NCI-H1417 (cell line): ENCODE measurements at regions not wholly inside any gene's neighbourhood (a gene's known extent, or its start where the extent isn't known, plus 50 kb on each side); places are given as distances from the start of the nearest gene placed in this dataset.

Experiments used
- DNase-seq, 3 experiments: peaks; one replicate each; lab custom pipeline; 2025; lab: John Stamatoyannopoulos, UW

DNA sequence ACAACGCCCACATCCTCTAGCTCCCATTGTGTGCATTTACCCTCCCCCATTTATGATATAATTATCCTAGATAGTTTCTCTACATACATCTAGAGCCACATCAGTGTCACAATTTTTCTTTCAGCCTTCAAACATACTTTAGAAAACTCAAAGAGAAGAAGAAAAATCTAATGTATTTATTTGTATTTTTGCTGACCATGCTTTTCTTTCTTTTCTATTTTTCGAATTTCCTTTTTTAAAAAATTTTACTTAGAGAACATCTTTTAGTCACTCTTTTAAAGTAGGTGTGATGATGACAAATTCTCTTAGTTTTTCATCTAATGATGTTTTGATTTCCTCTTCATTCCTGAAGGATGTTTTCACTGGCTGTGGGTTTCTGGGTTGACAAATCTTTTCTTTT, 117.0 kb upstream of the CHL1 start:
- no peak for DNase-seq

DNA sequence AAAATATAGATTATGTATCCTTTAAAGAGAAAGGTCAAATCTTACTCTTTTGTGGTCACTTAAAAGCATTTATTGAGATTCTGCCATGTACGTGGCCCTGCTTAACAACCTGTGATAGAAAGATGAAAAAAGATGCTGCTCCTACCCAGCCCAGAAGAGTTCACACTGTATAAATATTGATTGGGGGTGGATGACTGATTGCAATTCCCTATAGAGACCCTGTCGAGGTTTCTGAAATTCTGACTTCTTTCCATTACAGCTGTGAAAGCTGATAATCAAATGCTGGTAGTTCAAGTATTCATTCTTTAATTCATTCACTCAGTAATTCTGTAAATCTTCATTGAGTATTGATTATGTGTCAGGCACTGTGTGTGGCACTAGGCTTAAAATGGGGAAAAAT, 114.1 kb upstream of the CHL1 start:
- no peak for DNase-seq

DNA sequence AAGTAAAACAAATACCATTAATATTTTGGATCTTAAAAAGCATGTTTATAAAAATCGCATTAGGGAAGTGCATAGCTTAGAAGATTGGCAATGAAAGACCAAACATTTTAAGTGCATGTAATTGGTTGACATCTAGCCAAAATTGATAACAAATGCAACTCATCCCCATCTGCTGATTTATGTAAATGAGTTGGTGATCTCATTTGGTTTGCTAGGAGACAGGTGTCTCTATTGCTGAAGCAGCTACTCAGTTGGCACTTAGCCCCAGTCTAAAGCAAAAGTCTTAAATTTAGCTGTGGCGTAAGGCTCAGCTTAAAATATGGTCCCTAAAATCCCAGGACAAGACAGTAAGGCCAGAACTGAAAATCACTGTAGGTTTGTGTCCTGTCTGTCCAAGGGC, 113.5 kb upstream of the CHL1 start:
- DNase-seq = no peak

DNA sequence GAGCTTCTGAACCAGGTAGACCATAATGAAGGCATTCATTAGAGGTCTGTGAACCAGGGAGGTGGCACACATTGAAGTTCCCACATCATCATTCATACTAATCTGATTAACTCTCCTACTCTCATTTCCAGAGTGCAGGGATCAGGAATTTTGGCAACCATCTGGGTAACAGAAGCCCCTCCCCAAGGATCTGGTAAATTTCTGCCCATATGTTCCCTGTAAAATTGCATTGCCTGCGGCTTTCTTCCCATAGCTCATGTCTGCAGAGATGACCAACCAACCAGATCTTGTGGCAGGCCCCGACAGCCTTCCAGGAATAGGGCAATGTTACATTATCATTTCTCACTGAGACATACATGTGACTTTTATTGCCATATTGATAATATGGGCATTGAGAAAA, 111.4 kb upstream of the CHL1 start:
- no peak for DNase-seq

DNA sequence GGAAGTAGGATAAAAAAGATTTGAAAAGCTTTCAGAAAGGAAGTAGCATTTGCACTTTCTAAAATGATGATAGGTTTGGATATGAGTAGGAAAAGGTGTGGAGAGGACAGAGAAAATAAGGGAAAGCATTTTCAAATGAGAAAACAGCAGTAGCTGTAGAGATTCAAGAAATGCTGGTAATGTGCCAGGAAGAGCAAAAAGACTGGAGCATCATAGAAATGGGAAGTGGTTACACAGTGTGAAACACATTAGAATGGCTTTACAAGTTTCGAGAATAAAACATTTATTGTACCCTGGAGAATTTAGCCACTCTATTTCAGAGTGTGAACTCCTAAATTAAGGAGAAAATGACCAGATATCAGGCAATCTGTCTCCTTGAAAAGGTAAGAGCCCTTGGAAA, 108.3 kb upstream of the CHL1 start:
- no peak for DNase-seq

DNA sequence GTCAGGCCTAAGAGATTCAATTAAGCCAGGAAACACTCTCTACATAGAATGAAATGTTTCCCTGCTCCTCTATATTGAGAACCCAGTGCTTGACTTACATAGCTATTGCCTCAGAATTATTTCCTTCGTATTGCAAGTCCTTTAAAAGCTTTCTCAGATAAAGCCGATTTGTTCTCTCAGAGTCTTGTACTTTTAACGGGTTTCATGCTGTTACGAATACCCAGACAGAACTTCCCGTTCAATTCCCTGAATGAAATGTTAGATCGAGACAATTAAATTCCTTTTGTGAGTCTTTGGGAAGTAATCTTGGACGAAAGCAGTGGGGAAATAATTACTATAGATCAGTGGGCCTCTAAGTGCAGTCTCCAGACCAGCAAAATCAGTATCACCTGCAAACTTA, 102.8 kb upstream of the CHL1 start:
- no peak for DNase-seq

DNA sequence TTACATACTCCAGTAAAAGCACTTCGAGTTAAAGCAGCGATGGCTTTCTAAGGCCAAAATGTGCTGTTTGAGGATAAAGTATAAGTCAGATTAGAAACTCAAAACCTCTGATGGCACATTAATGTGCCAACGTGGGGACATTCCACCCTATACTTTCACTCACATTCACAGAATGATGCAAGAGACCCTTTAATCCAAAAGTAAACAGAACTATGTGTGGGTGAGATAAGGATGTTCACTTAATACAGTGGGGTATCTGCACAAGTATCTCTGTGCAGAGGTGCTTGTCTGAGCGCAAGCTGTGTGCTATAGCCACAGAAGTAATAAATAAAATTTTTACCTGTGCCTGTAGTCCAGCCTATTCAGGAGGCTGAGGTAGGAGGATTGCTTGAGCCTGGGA, 100.3 kb upstream of the CHL1 start:
- no peak for DNase-seq

DNA sequence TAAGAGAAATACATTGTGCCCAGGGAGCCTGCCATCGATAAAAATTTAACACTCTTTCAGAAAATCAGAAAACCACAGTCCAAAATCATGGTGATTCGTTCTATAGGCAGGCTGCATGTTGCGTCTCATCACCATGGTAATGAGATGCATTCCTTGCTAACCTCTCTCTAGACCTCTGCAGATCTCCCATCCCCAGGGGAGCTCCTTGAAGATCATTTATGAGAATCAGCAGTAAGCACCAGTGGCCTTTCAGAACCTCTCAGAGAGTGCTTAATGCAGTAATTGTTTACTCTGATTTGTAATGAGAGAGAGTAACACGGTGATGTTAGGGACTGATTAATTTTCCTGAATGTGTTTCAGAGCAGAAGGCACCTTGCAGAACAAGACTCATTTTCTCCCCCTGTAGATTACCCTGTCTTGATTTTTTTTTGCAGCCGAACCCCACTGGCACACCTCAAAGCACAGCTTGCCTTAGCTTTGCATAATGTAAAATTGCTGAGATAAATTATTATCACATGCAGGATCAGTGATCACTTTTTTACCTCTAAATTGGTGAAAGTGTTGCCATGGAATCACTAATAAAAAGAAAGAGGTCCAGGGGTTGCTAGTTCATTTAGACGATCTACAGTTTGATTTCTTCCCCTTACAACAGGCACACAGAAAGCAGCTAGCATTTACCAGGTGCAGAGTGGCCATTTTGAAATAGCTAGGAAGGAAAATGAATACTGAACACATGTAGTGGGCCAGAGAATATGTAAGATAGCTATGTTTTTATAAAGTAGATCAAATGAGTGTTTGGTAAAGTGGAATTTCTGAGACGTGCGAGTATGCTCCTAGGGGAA, 98.9 kb upstream of the CHL1 start:
- DNase-seq = peak; percentile 61 to 91 (median 88)

DNA sequence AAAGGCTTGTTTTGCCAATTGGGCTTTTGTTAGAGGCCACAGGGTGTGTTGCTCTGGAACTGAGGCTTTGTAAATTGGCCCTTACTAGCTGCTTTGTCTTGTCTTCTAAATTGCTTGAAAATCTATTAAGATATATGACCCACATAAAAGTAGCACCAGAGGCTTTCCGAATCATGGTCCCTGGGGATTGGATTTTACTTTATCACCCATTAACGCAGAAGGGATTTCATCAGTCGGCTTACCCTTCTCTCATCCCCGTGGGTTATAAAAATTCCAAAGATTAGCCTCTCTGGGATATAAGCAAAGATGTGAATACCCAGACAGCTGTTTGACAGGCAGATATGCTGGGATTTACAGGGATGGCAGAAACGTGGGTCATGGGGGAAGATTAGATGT, 98.3 kb upstream of the CHL1 start:
- no peak for DNase-seq

DNA sequence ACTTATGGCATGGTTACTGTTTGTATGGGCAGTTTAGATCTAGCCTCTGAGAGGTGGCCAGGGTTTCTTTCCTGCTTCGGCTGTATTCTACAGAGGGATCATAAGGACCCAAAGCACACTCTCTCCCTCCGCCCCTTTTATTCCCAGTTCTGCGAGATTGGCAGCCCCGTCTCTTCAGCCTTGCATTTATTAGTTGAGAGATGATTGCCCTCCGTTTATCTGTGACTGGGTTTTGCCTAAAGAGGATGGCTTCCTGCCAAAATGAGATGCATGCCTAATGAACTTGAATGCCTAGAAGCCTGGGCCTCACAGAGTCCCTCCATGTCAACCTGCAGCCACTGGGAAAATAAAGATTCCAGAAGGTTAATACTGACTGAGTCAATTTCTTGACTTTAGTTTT, 97.1 kb upstream of the CHL1 start:
- peak; percentile 25 to 84 (median 61) for DNase-seq

DNA sequence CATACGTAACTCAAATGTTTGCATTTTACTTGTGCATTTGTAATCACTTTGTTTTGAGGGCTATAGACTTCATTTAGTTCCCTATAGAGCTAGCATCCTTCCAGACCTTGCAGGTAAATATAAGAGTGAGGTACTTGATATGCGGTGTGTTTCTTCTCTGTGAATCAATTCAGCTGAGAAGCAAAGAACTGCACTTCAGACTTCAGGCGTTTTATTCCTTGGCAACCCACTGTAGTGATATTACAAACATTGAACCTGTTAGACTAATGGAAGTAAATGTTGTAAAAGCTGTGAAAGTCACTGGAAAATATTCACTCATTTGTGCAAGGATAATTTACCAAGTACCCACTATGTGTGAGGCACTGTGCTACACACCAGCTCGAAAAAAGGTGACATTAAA, 94.1 kb upstream of the CHL1 start:
- DNase-seq = peak in 2 of 3 experiments; percentile 6 to 34

DNA sequence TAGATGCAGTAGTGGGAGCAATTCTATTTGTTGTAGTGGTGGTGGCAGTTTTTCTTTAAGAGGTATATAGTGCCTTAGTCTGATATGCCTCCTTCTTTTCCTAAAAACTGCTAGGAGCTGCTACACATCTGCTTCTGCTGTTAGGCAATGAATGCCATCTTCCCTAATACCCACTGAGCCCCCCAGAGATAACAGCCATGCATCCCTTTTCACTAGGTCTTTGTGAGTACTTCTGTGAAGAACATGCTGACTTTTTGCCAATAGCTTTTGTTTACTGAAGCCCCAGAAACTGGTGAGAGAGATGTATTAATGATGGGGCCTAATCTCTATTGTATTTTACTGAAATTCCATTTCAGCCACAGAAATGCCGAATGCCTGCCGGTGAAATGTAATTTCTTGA, 92.6 kb upstream of the CHL1 start:
- peak in 1 of 3 experiments; percentile 31 for DNase-seq

DNA sequence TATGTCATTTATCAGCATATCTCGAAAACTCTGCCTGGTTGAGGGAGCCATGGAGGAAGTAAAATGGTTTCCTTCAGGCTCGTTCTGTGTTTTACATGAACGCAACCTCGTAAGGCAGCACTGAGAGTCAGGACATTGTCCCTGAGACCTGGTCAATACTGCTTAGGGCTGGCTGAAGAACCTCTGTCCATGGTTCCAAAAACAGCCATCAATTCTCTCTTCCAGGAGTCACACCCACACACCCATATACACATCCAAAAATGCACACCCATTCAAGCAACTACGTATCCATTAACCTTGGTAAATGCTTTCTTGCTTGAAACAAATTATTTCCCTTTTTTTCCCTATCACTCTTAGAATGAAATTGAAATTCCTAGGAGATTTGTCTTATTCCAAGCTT, 91.0 kb upstream of the CHL1 start:
- no peak for DNase-seq

DNA sequence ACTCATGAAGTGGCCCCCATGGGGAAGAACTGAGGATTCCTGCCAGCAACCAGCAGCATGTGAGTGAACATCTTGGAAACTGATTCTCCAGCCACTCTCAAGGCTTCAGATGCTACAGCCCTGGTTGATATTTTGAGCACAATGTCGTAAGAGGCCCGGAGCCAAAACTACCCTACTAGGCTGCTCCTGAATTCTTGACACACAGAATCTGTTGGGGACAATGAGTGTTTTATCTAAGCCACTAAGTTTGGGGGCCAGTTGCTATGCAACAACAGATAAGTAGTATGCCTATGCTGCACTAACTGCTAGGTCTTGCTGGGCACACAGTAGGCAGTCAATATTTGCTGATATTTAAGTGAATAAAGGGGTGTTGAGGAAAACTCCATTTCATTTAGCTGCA, 89.9 kb upstream of the CHL1 start:
- DNase-seq = no peak

DNA sequence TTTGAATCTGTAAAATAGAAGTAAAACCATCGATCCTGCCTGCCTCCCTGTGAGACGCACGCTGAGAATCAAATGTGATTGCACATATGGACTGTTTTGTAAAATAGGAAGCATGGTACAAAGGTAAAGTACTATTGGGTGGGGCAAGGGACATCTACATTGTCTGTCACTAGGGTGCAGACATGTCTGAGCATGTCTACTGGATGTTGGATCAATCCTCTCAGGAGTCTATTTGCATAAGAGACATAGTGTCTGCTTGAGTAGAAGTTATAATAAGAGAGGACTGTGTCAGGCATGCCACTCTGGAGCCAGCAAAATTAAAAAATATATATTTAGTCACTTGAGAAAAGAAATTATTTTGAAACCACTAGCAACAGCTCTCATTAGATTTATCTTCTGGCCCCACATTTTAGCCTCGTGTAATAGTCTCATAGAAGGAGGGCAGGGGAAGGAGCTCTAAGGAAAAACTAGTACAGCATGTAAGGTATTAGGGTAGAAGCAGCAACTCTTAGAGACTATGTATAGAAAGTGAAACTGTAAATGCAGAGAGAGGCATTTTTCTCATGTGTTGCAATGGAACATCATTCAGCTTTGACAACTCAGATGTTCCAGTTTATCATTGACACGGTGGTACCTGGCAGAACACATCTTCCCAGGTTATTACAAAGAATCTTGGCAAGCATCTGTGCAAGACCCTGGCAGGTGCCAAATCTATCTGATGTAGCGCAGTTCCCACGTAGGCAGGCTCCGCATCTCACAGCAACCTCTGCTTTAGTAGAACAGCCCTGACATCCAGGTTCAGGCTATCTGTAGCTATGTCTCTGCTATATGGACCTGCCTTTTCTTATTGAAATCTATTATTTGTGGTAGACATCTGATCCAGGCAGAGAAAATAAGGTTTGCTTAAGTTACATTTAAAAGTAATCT, 85.2 kb upstream of the CHL1 start:
- DNase-seq = peak; percentile 72 to 93 (median 77)

DNA sequence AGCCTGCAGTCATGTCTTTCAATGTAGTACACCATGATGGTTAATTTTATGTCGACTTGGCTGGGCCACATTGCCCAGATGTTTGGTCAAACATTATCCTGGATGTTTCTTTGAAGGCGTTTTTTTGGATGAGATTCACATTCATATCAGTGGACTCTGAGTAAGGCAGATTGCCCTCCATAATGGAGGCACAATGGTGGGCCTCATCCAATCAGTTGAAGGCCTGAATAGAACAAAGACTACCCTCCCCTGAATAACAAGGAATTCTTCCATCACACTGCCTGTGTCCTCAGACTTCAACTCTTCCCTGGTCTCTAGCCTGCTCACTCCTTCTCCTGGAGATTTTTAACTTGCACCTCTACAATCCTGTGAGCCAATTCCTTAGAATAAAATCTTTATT, 83.8 kb upstream of the CHL1 start:
- DNase-seq = no peak

DNA sequence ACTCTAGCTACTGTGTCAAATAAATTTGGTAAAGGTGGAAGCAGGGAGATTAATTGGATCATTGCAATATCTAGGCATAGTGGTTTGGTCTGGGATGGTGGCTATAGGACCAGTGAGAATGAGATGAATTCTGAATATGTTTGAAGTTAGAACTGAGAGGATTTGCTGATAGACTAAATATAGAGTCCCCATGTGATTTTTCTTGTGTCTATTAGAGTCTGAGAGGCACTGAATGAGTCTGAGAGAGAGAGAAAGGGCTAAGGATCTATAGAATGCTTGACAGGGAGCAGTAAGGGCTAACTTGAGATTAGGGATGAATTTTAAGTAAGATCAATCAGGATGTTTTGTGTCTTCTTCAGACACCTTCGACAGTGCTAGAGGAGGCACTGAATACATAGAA, 77.9 kb upstream of the CHL1 start:
- no peak for DNase-seq

DNA sequence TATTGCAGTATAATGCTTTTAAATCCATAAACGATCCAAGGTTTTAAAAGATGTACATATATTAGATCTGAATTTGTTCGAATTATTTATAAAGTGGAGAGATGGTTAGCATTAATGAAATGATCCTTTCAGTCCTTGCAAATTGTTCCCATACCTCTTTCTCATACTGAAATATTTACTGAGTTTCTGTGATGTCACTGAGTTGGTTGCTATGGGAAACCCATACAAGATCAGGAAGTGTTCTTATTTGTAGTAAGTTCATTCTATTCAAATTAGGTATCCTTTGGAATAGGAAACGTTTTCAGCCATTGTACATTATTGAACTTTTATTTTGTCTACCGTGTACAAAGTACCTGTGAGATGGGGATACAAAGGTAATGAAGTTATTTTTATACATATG, 73.2 kb upstream of the CHL1 start:
- DNase-seq = peak in 1 of 3 experiments; percentile 3

DNA sequence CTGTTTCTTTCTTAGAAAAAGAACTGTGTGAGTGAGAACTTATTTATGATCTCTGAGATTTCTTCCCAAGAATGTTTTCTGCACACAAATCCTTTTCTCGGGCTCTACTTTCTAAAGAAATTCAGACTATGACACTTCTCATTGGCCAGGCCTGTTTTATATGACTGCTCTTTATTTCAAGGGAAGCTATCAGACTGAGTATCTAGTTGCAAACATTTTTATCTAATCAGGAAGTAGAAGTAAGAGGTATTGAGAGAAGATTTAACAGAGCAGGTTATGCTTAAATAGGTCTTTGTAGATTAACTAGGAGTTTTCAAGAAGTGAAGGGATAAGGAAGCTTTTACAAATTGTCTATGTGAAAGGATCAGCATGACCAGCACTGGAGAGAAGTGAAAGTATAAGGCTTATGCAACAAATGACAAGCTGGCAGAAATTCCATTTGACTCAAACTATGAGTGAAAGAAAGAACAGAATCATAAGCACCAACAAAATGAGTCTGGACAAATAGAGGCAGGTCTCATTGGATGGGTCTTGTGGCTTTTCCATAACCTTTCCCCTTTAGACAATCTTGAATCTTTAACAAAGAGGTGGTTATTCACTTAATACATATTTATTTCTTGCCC, 71.9 kb upstream of the CHL1 start:
- no peak for DNase-seq

DNA sequence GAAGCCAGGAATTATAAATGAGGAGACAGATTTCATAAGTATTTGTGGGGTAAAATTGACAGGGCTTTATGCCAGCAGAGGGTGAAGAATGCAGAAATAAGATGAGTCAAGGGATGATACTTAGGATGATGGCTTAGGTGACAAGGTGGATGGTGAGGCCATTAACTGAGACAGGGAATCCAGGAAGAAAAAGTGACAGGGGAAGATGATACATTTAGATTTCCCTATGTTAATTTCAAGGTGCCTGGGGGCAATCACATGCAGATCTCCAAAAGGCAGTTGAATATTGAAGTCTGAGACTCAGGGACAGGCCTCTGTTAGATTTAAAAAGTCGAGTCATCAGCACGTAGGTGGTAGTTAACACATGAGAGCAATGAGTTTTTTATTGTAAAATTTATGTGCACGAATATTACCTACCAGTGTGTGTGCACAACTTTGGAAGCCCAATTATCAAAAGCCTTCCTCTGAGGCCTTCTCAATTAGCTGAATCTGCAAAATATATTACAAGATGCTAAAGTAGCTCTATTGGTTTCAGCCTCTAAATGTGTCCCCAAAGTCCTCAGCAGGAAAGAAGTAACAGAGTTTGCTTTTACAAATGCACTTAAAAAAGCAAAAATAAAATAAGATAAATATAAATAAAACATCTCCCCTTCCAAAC, 67.9 kb upstream of the CHL1 start:
- no peak for DNase-seq

DNA sequence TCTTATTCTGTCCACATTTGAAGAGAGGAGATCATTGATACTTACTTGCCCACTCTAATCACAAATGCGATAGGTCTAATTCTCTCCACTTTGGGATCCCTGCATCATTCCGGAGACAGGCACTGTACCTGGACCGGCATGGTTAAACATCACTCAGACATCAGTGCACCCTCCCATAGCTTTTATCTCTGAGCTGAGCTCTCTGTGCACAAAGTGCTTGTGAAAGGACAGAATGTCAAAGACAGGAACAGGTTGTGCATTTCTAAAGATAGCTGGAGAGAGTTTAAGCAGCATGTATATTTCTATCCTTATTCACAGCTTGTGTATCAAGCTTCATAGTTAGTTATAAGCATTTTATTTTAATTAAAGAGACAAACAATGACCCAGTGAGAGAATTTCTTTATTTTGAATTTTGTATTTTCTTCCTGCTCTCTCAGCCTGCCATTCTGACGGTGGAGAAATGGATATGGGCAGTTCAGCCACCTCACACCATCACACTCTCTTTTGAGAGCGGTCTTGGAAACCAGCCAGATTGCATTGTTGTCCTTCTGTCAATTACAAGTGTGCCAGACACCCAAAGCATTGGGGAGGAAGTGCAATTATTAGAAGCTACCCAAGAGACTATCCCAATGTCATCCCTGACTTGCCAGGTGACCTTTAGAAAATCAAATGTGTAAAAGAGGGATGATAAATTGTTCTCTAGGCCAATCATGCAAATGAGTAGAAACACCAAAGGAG, 65.2 kb upstream of the CHL1 start:
- peak; percentile 1 to 72 (median 55) for DNase-seq
